H1 (cell line): ENCODE measurements at regions not wholly inside any gene's neighbourhood (a gene's known extent, or its start where the extent isn't known, plus 50 kb on each side); places are given as distances from the start of the nearest gene placed in this dataset.

Source experiments
- CTCF ChIA-PET: fragments of 300-600 bp; sonication (Branson Sonifier 250); formaldehyde crosslinking; loops from one replicate; lab custom pipeline; 2021; ENCODE audit not compliant: partially characterized antibody; lab: Charles Lee
- POLR2A ChIA-PET: fragments of 300-600 bp; sonication (Branson Sonifier 250); formaldehyde crosslinking; loops from one replicate; lab custom pipeline; 2021; ENCODE audit warnings: inconsistent platforms; ENCODE audit not compliant: partially characterized antibody; lab: Charles Lee
- DNase-seq, 2 experiments: peaks; one replicate each; pipeline versions ENCODE4 v3.0.0 to v3.0.0-alpha.2; 2010 to 2022; ENCODE audit warnings: low spot score in 2 of 2, low read depth in 1 of 2, mixed read lengths in 1 of 2
- FAIRE-seq: peaks from 2 replicates; lab custom pipeline; 2011; peaks lifted over from hg19 to GRCh38; lab: Jason Lieb, UNC
- H2AFZ ChIP-seq: 2 replicates; pipeline ENCODE4 v1.8.1; 2012; ENCODE audit warnings: low read length, inconsistent platforms
- H2AK5ac ChIP-seq: 2 replicates; pipeline ENCODE4 v1.6.1; 2013; ENCODE audit warnings: low read depth, low read length
- H2BK120ac ChIP-seq: replicated peaks from 2 replicates; pipeline ENCODE3; 2013; ENCODE audit warnings: low read depth, low read length, inconsistent platforms
- H2BK12ac ChIP-seq: 2 replicates; pipeline ENCODE4 v1.6.1; 2013; ENCODE audit warnings: low read depth, low read length
- H2BK15ac ChIP-seq: 2 replicates; pipeline ENCODE4 v1.6.1; 2013; ENCODE audit warnings: low read length
- H2BK20ac ChIP-seq: 2 replicates; pipeline ENCODE4 v1.6.1; 2013; ENCODE audit warnings: low read length
- H2BK5ac ChIP-seq: 2 replicates; pipeline ENCODE4 v1.6.1; 2013; ENCODE audit warnings: low read depth, low read length
- H3K14ac ChIP-seq: 2 replicates; pipeline ENCODE4 v1.6.1; 2013; ENCODE audit warnings: inconsistent platforms; ENCODE audit not compliant: insufficient read length
- H3K18ac ChIP-seq: 2 replicates; pipeline ENCODE4 v1.6.1; 2013; ENCODE audit warnings: low read length; ENCODE audit errors: extremely low read depth
- H3K23ac ChIP-seq: 2 replicates; pipeline ENCODE4 v1.6.1; 2013; ENCODE audit warnings: inconsistent platforms; ENCODE audit not compliant: insufficient read length
- H3K23me2 ChIP-seq: 2 replicates; pipeline ENCODE4 v1.6.1; 2013; ENCODE audit warnings: low read depth, low read length
- H3K27ac ChIP-seq: 2 replicates; pipeline ENCODE4 v1.6.1; 2011; ENCODE audit warnings: low read depth, low read length, inconsistent platforms
- H3K27me3 ChIP-seq, 4 experiments: replicated peaks in 1 of 4; 1 replicate in 1 of 4; 2 replicates in 3 of 4; pipeline versions ENCODE4 v1.6.1 to v1.8.1; 2011 to 2013; ENCODE audit warnings: low read length in 3 of 4, mild to moderate bottlenecking in 3 of 4, inconsistent platforms in 2 of 4, mixed read lengths in 2 of 4, moderate library complexity in 1 of 4; ENCODE audit not compliant: control insufficient read depth in 3 of 4, insufficient read depth in 3 of 4; ENCODE audit errors: extremely low read depth in 1 of 4
- H3K36me3 ChIP-seq, 4 experiments: 2 replicates each; pipeline versions ENCODE4 v1.6.1 to v1.8.1; 2011 to 2013; ENCODE audit warnings: mild to moderate bottlenecking in 4 of 4, low read length in 3 of 4, moderate library complexity in 2 of 4, control low read depth in 1 of 4, inconsistent platforms in 1 of 4; ENCODE audit not compliant: insufficient read depth in 4 of 4, control insufficient read depth in 2 of 4
- H3K4ac ChIP-seq: replicated peaks from 2 replicates; pipeline ENCODE3; 2013; ENCODE audit warnings: low read length, low read depth, mixed read lengths, inconsistent platforms; ENCODE audit not compliant: insufficient read length
- H3K4me1 ChIP-seq, 4 experiments: replicated peaks in 1 of 4; 1 replicate in 1 of 4; 2 replicates in 3 of 4; pipeline versions ENCODE4 v1.6.1 to v1.8.1; 2011 to 2013; ENCODE audit warnings: low read length in 3 of 4, inconsistent platforms in 2 of 4, mixed read lengths in 1 of 4; ENCODE audit not compliant: insufficient read depth in 4 of 4, control insufficient read depth in 3 of 4
- H3K4me2 ChIP-seq, 2 experiments: 2 replicates each; pipeline versions ENCODE4 v1.6.1 to v1.8.1; 2011 to 2013; ENCODE audit warnings: low read depth in 2 of 2, low read length in 2 of 2, control low read depth in 1 of 2, inconsistent platforms in 1 of 2, mild to moderate bottlenecking in 1 of 2; ENCODE audit not compliant: insufficient read depth in 1 of 2
- H3K4me3 ChIP-seq, 4 experiments: fragments of 200-600, 300-600 bp in 1 of 4; sonication (generic), shearing (Covaris generic), sonication (Bioruptor Twin) in 1 of 4; 2 replicates each; pipeline versions ENCODE4 v1.5.1 to v1.8.1; 2011 to 2016; ENCODE audit warnings: low read length in 4 of 4, low read depth in 3 of 4, control low read depth in 2 of 4, inconsistent platforms in 2 of 4, mild to moderate bottlenecking in 2 of 4, mixed read lengths in 1 of 4, moderate library complexity in 1 of 4; ENCODE audit not compliant: insufficient read depth in 2 of 4; ENCODE audit errors: extremely low read depth in 1 of 4
- H3K56ac ChIP-seq: replicated peaks from 2 replicates; pipeline ENCODE3; 2013; ENCODE audit warnings: low read depth, mild to moderate bottlenecking, mixed read lengths, low read length, inconsistent platforms; ENCODE audit not compliant: insufficient read length
- H3K79me1 ChIP-seq: 2 replicates; pipeline ENCODE4 v1.6.1; 2013; ENCODE audit warnings: low read depth, low read length, control low read depth
- H3K79me2 ChIP-seq, 2 experiments: 2 replicates each; pipeline versions ENCODE4 v1.6.1 to v1.8.1; 2012 to 2013; ENCODE audit warnings: low read length in 2 of 2, mild to moderate bottlenecking in 2 of 2, inconsistent platforms in 1 of 2; ENCODE audit not compliant: insufficient read depth in 2 of 2, control insufficient read depth in 1 of 2
- H3K9ac ChIP-seq, 4 experiments: replicated peaks in 1 of 4; 1 replicate in 1 of 4; 2 replicates in 3 of 4; pipeline versions ENCODE4 v1.6.1 to v1.8.1; 2011 to 2013; ENCODE audit warnings: low read depth in 3 of 4, low read length in 3 of 4, control low read depth in 2 of 4, mild to moderate bottlenecking in 2 of 4, moderate library complexity in 2 of 4, inconsistent platforms in 1 of 4; ENCODE audit errors: extremely low read depth in 1 of 4
- H3K9me3 ChIP-seq, 2 experiments: 2 replicates each; pipeline versions ENCODE4 v1.6.1 to v1.8.1; 2012 to 2013; ENCODE audit warnings: mild to moderate bottlenecking in 2 of 2, moderate library complexity in 2 of 2, control low read depth in 1 of 2, inconsistent platforms in 1 of 2, low read depth in 1 of 2, low read length in 1 of 2, mixed read lengths in 1 of 2; ENCODE audit not compliant: insufficient read depth in 2 of 2
- H4K20me1 ChIP-seq, 2 experiments: replicated peaks in 1 of 2; 2 replicates each; pipeline versions ENCODE3 to v1.8.1; 2011 to 2013; ENCODE audit warnings: inconsistent platforms in 2 of 2, low read length in 2 of 2, mild to moderate bottlenecking in 1 of 2; ENCODE audit not compliant: insufficient read depth in 2 of 2, control insufficient read depth in 1 of 2
- H4K5ac ChIP-seq: 2 replicates; pipeline ENCODE4 v1.6.1; 2013; ENCODE audit warnings: low read length, low read depth, mixed read lengths, inconsistent platforms; ENCODE audit not compliant: insufficient read length
- H4K8ac ChIP-seq: 2 replicates; pipeline ENCODE4 v1.8.0; 2013; ENCODE audit warnings: mild to moderate bottlenecking, moderate library complexity, low read length, inconsistent platforms; ENCODE audit not compliant: insufficient read depth; ENCODE audit errors: extremely low read depth
- H4K91ac ChIP-seq: replicated peaks from 2 replicates; pipeline ENCODE3; 2013; ENCODE audit warnings: low read length, mixed read lengths, inconsistent platforms; ENCODE audit not compliant: insufficient read length
- CBX8 ChIP-seq: fragments of 300-800, 300-1000 bp; sonication (generic); IDR thresholded peaks from 2 replicates; pipeline ENCODE4 v1.7.1; 2016; ENCODE audit warnings: low read depth, low read length, borderline replicate concordance
- NANOG ChIP-seq: IDR thresholded peaks from 2 replicates; pipeline ENCODE4 v1.6.1; 2011; ENCODE audit warnings: low read length, low read depth, mild to moderate bottlenecking, inconsistent platforms; ENCODE audit not compliant: insufficient read depth, poor library complexity, severe bottlenecking
- NRF1 ChIP-seq: IDR thresholded peaks from 2 replicates; pipeline ENCODE4 v1.6.1; 2011; ENCODE audit warnings: mild to moderate bottlenecking, low read depth, low read length, improper control_type of control experiment
- RFX5 ChIP-seq: IDR thresholded peaks from 2 replicates; pipeline ENCODE4 v1.6.1; 2011; ENCODE audit warnings: low read depth, low read length, improper control_type of control experiment, borderline replicate concordance
- SIN3A ChIP-seq, 2 experiments: IDR thresholded peaks in 1 of 2; conservative IDR thresholded peaks in 1 of 2; 2 replicates each; pipeline ENCODE4 v1.6.1; 2011 to 2012; ENCODE audit warnings: low read length in 2 of 2, improper control_type of control experiment in 1 of 2, low read depth in 1 of 2, mild to moderate bottlenecking in 1 of 2
- SRF ChIP-seq: IDR thresholded peaks from 2 replicates; pipeline ENCODE4 v1.6.1; 2011; ENCODE audit warnings: mild to moderate bottlenecking, low read depth, low read length, moderate library complexity
- WGBS, 2 experiments: shearing (Covaris generic) in 1 of 2; methylation state at CpG; one replicate each; pipeline versions ENCODE4 v1.1.6 to v1.1.7; 2013 to 2015; ENCODE audit warnings: low lambda C conversion rate in 2 of 2, mixed read lengths in 2 of 2, inconsistent platforms in 1 of 2, low coverage in 1 of 2, missing lambda C conversion rate in 1 of 2; ENCODE audit not compliant: insufficient replicate concordance in 2 of 2, insufficient coverage in 1 of 2, insufficient read length in 1 of 2; ENCODE audit errors: extremely low coverage in 1 of 2, missing lambda C conversion rate in 1 of 2; 5-methylcytosine and 5-hydroxymethylcytosine counted together

DNA sequence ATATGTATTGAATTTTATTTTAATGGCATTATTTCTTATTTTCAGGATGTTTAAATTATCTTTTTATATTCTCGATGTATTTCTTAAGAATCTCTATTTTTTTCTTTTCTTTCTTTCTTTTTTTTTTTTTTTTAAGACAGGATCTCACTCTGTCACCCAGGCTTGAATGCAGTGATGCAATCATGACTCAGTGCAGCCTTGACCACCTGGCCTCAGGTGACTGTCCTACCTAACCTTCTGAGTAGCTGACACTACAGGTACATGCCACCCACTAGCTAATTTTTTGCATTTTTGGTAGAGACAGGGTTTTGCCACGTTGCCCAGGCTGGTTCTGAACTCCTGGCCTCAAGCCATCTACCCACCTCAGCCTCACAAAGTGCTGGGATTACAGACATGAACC, 143.8 kb upstream of the LAMA2 start:
- Histone ChIP-seq H2BK20ac (peak overlapping the region; percentile 44), H4K91ac (peak overlapping the region; percentile 44), H3K27ac (no peak overlapping the region), H3K18ac (no peak overlapping the region), H3K4ac (no peak overlapping the region), H3K56ac (no peak overlapping the region), H2AK5ac (no peak overlapping the region), H2BK12ac (peak overlapping the region; percentile 44; the same call in 1 of the 2 replicates), H3K14ac (no peak overlapping the region), H3K4me3 (no peak overlapping the region), H3K23ac (no peak overlapping the region), H3K79me1 (no peaks in the 10 kb centered on the region), H3K79me2 (no peaks in the 10 kb centered on the region), H3K9ac (no peak overlapping the region), H3K4me2 (no peak overlapping the region), H4K20me1 (no peaks in the 10 kb centered on the region), H3K4me1 (peaks cover 0 to 8% (median 3%) of the 10 kb centered on the region in 4 experiments; a peak in 5 of 7 replicates), H3K23me2 (no peaks in the 10 kb centered on the region), H3K27me3 (no peaks in the 10 kb centered on the region), H3K9me3 (peaks cover 7 to 8% of the 10 kb centered on the region in 2 experiments), H2BK5ac (peak overlapping the region; percentile 89; the same call in 1 of the 2 replicates), H4K8ac (no peak overlapping the region), H2BK15ac (no peak overlapping the region), H2BK120ac (no peak overlapping the region), H4K5ac (no peak overlapping the region), H2AFZ (no peak overlapping the region), H3K36me3 (peaks cover 0 to 3% (median 0%) of the 10 kb centered on the region in 4 experiments; a peak in 2 of 8 replicates)
- ChIA-PET POLR2A (no interaction called here), CTCF (interaction anchor here (1.5 to 1.8 kb wide), 2 partner anchors 13 to 14 kb away, joined by 3 to 5 read pairs; no protein-coding TSS in a partner anchor)
- FAIRE-seq (no peak), DNase-seq (no peak)
- 85% methylated on average over 2 of the region's 2 CpGs; no CpG with 5 or more reads in 1 of the 2 experiments for WGBS, 2 experiments
- TF ChIP-seq NRF1 (no peak), NANOG (no peak), SRF (no peak), CBX8 (no peak), SIN3A (conservative IDR thresholded peaks at IDR 0.05 in 1 of 2, IDR thresholded peaks at IDR 0.05 in 1 of 2; ENCODE audit: low read depth in 1 of 2, low read length in 2 of 2) (no peak), RFX5 (no peak)
